ENCODE measurements at regions not wholly inside any gene's neighbourhood (a gene's known extent, or its start where the extent isn't known, plus 50 kb on each side); places are given as distances from the start of the nearest gene placed in this dataset.

- H3K18ac ChIP-seq (ENCODE audit: extremely low read depth, low read length), result no peak overlapping the region
- no peak for TF ChIP-seq CBX8 (IDR thresholded peaks at IDR 0.05; ENCODE audit: borderline replicate concordance, low read depth, low read length)
- no peaks in the 10 kb centered on the region for H3K27me3 ChIP-seq (replicated peaks in 1 of 4; ENCODE audit: control insufficient read depth in 3 of 4, extremely low read depth in 1 of 4, insufficient read depth in 3 of 4, low read length in 3 of 4)
- no peaks in the 10 kb centered on the region for H4K20me1 ChIP-seq (replicated peaks in 1 of 2; ENCODE audit: control insufficient read depth in 1 of 2, insufficient read depth in 2 of 2, low read length in 2 of 2)
- ChIA-PET CTCF (ENCODE audit: partially characterized antibody) (no interaction called here), POLR2A (ENCODE audit: partially characterized antibody) (no interaction called here)
- no peak overlapping the region for H3K9ac ChIP-seq (replicated peaks in 1 of 4; ENCODE audit: extremely low read depth in 1 of 4, low read depth in 3 of 4, low read length in 3 of 4)
- H4K91ac ChIP-seq (replicated peaks; ENCODE audit: insufficient read length, low read length), result no peak overlapping the region
- no peak overlapping the region for H2BK15ac ChIP-seq (ENCODE audit: low read length)
- H4K8ac ChIP-seq (ENCODE audit: extremely low read depth, insufficient read depth, low read length), result no peak overlapping the region
- H3K4me1 ChIP-seq (replicated peaks in 1 of 4; ENCODE audit: control insufficient read depth in 3 of 4, insufficient read depth in 4 of 4, low read length in 3 of 4), result peaks cover 0 to 4% (median 0%) of the 10 kb centered on the region in 4 experiments; a peak in 1 of 7 replicates
- no peak overlapping the region for H2BK5ac ChIP-seq (ENCODE audit: low read depth, low read length)
- H2AFZ ChIP-seq (ENCODE audit: low read length), result no peak overlapping the region
- H3K4me3 ChIP-seq (ENCODE audit: extremely low read depth in 1 of 4, insufficient read depth in 2 of 4, low read depth in 3 of 4, low read length in 4 of 4), result no peak overlapping the region
- H3K4ac ChIP-seq (replicated peaks; ENCODE audit: insufficient read length, low read depth, low read length), result no peak overlapping the region
- no peaks in the 10 kb centered on the region for H3K9me3 ChIP-seq (ENCODE audit: insufficient read depth in 2 of 2, low read depth in 1 of 2, low read length in 1 of 2)
- DNase-seq (ENCODE audit: low read depth in 1 of 2, low spot score in 2 of 2) (no peak), FAIRE-seq (no peak)
- no peak overlapping the region for H2BK120ac ChIP-seq (replicated peaks; ENCODE audit: low read depth, low read length)
- peaks cover 0 to 2% (median 0%) of the 10 kb centered on the region in 4 experiments; a peak in 1 of 8 replicates for H3K36me3 ChIP-seq (ENCODE audit: control insufficient read depth in 2 of 4, insufficient read depth in 4 of 4, low read length in 3 of 4)
- H2AK5ac ChIP-seq (ENCODE audit: low read depth, low read length), result no peak overlapping the region
- no peaks in the 10 kb centered on the region for H3K79me1 ChIP-seq (ENCODE audit: low read depth, low read length)
- no peak overlapping the region for H3K14ac ChIP-seq (ENCODE audit: insufficient read length)
- H4K5ac ChIP-seq (ENCODE audit: insufficient read length, low read depth, low read length), result no peak overlapping the region
- H3K23ac ChIP-seq (ENCODE audit: insufficient read length), result no peak overlapping the region
- H3K27ac ChIP-seq (ENCODE audit: low read depth, low read length), result no peak overlapping the region
- no peak overlapping the region for H2BK20ac ChIP-seq (ENCODE audit: low read length)
- no peaks in the 10 kb centered on the region for H3K79me2 ChIP-seq (ENCODE audit: control insufficient read depth in 1 of 2, insufficient read depth in 2 of 2, low read length in 2 of 2)
- no peak overlapping the region for H3K4me2 ChIP-seq (ENCODE audit: insufficient read depth in 1 of 2, low read depth in 2 of 2, low read length in 2 of 2)
- H2BK12ac ChIP-seq (ENCODE audit: low read depth, low read length), result no peak overlapping the region
- H3K56ac ChIP-seq (replicated peaks; ENCODE audit: insufficient read length, low read depth, low read length), result no peak overlapping the region
- no peaks in the 10 kb centered on the region for H3K23me2 ChIP-seq (ENCODE audit: low read depth, low read length)
These were observed 492.0 kb upstream of the USP24 start for GRCh38 chr1:55707196-55707595.
